KG1 (cell line): ENCODE measurements at regions not wholly inside any gene's neighbourhood (a gene's known extent, or its start where the extent isn't known, plus 50 kb on each side); places are given as distances from the start of the nearest gene placed in this dataset.
"Not testable (repeated sequence)": the region's sequence is repeated elsewhere in the genome, so short reads cannot be mapped to it uniquely, and the experiment has no call there.

Experiments
- DNase-seq: peaks from one replicate; lab custom pipeline; 2025; lab: John Stamatoyannopoulos, UW

DNA sequence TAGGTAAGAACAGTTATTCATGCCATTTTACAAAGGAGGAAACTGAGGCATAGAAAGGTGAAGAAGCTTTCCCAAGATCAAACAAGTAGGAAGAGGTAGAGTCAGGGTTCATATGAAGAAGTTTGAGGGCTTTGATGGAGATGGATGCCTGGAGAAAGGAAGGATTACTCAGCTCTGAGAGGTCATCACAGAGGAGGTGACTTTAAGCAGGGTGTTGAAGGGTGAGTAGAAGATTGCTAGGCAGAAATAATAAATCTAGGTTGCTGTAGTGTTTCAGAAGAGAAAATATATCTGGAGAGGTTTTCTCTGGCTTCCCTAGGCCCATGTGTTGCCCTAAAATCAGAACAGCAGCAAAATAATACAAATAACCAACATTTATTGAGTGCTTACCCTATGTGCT, 196.3 kb downstream of the PALM2AKAP2 start:
- no peak for DNase-seq

DNA sequence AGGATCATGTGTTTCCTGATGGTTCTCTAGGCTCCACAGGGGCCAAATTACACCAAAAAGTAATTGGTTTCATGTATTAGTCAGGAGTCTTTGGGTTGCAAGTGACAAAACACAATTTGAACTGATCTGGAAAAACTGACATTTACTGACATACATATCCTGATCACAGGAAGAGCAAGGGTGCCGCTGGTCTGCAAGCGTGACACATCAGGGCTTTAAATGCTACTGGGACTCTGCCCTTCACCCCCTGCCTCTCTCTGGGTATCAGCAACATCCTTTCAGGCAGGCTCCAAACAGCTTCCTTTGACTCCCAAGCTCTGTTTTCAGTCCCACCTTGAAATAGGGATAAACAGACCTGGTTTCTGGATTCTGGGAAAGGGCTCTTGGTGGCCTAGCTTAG, 197.5 kb downstream of the PALM2AKAP2 start:
- no peak for DNase-seq

DNA sequence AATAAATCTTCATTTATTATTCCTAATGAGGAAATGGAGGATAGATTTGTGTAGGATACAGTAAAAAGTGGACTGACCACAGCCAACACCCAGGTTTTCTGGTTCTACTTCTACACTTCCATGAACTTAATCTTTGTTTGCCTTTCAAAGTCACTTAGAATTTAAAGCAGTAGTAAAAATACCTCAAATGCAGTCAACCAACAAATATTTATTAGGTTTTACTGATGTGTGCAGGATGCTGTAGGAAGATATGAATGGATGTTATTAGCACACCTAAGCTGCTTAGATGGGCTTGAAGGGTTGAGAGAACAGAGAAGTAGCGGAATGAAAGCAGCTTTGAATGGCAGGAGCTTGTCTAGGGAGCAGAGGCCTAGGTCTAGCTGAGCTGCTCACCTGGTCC, 201.1 kb downstream of the PALM2AKAP2 start:
- DNase-seq, result no peak

DNA sequence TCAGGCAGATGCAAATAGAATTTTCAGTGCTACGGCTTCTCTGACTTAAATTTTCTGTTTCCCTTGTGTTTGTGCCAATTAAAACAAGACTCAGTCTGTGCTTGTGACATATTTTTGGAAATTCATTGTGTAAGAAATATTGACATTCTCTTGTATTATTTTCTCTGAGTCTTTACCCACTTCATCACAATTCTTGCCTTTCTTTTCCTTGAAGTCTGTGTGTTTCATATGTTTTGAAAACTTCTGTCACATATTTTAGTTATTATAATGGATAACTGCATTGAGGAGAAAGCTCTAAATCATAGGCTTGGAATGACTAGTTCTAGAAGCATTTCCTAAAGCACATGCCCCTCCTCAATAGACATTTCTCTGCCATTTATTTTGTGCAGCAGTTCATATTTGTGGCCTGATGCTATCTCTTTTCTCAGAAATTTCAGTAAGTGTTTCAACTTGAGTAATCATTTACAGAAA, 206.6 kb downstream of the PALM2AKAP2 start:
- no peak for DNase-seq

DNA sequence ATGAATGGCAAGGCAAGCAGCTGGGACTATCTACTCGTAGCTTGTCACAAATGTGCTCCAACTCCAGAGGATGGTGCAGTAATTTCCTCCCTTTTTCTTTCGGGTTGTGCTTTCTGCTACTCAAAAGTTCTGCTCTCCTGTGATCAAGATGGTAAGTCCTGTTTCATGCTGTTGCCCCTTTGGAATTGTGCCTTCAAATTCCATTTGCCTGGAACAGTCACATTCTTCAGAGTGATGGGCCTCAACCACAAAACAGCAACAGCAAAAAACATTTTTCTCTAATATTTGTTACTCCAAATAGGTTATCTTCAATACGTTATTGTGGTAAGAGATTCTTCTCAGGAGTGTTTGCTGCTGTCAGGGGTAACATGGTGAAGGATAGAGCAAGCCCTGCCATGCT, 209.3 kb downstream of the PALM2AKAP2 start:
- DNase-seq, result no peak

DNA sequence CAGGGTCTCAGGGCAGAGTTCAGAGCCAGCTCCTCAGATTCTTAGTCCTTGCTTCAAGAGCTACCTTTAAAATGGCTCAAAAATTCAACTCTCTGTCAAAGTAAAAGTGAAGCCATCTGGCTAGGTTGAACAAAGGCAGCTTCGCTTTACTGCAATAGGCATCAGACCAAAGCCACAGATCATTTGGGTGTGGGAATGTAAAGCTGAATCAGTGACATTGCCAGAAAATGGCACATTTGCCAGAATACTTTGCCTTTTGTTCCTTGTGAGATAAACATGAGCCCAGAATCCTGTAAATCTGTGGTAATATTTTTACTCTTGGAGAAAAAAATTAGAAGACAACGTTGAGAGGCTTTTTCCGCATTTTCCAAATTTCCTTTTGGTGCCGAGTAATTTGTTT, 210.5 kb downstream of the PALM2AKAP2 start:
- no peak for DNase-seq

DNA sequence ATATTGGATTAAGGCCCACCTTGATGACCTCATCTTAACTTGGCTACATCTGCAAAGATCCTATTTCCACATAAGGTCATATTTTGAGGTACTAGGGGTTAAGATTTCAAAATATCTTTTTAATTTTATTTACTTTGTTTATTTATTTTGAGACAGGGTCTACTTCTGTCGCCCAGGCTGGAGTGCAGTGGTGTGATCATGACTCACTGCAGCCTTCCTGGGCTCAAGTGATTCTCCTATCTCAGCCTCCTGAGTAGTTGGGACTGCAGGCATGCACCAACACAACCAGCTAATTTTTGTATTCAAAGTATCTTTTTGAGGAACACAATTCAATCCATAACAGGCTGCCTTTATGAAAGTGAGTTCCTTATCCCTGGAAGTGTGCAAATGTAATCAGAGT, 212.3 kb downstream of the PALM2AKAP2 start:
- DNase-seq, result no peak

DNA sequence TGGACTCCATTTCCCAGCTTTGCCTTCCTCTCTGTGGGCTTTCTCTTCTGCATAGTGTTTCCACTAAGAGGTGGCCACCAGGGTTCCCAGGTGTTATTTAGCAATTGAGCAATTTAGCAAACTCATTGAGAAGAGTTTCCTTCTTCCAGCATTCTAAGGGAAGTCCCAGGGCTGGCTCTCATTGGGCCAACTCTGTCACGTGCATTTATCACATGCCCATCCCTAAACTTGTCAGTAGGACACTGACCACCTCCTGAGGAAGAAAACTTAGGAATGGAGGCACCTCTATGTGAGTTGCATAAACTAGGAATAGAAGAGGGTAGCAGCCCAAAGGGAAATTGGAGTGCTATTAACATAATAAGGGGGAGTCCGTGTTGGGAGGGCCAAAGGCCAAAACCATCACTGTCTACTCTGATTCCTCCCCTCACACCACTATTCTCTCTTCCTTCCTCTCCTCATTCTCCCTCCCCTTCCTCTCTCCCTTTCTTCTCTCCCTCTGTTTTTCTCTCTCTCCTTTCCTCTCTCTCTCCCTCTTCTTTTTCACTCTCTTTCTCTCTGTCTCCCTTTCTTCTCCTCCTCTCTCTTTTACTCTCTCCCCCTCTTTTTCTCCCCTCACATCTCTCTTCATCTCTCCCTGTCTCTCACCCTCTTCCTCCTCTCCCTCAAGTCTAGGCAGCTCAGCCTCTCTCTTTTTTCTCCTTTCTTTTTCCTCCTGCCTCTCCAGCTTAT, 213.4 kb downstream of the PALM2AKAP2 start:
- DNase-seq, result no peak

DNA sequence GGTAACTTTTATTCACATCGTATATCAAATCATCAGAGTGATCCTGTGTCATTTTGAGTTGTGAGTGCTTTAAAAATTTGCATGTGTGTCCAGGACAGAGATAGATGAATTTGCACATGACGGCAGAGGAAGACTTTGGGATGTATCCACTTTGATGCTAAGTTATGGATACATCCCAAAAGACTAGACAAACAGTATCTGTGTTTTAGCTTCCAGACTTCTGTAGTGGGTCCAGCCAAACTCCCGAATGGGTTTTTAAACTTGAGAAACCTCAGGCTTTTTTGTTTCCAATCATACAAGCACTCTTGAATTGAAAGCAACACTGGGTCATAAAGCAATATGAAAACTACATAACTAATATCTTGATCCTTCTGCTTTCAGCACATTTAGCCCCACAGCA, 213.8 kb downstream of the C9orf152 start:
- no peak for DNase-seq

DNA sequence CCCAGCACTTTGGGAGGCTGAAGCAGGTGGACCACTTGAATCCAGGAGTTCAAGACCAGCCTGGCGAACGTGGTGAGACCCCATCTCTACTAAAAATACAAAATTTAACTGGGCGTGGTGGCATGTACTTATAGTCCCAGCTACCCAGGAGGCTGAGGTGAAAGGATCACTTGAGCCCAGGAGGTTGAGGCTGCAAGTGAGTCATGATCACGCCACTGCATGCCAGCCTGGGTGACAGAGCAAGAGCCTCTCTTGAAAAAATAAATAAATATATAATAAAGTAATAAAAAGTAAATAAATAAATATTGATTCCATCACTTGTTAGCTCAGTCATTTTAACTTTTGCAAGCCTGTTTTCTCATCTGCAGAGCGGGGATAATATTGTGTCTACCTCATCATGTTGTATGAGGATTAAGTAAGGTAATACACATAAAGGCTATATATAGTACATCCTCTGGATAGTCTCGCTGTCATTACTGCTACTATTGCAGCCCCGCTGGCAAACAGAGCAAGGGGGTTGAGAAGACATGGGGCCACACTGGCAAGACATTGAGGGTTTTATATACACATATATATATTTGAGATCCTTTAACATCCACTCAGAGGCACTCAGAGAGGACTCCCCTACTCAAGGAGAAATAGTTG, 210.9 kb downstream of the C9orf152 start:
- DNase-seq, result no peak

DNA sequence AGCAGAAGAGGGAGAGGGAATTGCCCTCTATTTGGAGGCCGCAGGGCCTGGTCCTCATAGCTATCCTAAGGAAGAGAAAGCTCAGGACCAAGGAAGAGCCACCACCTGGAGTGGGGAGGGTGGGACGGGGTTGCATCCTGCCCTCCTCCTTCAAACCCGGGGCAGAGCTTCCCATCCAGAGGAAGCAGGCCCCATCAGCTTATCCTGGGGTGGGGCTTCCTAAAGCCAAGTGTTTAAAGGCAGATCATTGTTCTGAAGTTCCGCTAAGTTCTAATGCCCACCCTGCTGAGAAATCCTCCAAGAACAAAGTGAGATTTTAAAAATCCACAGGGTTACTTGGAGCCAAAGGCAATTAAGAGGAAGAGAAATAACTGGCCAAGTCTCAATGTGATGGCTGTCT, 210.3 kb downstream of the C9orf152 start:
- DNase-seq, result no peak

DNA sequence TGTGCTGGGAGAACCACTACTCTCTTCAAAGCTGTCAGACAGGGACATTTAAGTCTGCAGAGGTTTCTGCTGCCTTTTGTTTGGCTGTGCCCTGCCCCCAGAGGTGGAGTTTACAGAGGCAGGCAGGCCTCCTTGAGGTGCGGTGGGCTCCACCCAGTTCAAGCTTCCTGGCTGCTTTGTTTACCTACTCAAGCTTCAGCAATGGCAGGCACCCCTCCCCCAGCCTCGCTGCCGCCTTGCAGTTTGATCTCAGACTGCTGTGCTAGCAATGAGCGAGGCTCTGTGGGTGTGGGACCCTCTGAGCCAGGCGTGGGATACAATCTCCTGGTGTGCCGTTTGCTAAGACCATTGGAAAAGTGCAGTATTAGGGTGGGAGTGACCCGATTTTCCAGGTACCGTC, 202.4 kb downstream of the C9orf152 start:
- not testable (repeated sequence) for DNase-seq

DNA sequence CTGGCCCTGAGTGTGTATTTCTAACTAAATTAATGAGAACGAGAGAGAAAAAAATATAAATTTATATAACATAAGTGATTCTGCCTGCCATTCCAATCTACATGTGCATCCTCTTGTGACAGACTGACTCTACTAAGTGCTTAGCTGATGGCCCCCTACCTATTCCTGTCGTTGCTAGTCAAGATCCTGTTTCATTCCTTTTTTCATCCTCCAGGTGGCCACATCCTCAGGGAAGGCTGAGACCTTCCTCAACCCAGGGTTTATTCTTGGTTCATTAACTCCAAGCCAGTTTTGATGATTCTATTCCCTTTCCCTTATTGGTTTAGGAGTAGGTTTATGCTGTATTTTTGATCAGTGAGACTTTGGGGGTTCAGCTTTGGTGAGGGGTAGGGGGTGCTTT, 201.3 kb downstream of the C9orf152 start:
- no peak for DNase-seq

DNA sequence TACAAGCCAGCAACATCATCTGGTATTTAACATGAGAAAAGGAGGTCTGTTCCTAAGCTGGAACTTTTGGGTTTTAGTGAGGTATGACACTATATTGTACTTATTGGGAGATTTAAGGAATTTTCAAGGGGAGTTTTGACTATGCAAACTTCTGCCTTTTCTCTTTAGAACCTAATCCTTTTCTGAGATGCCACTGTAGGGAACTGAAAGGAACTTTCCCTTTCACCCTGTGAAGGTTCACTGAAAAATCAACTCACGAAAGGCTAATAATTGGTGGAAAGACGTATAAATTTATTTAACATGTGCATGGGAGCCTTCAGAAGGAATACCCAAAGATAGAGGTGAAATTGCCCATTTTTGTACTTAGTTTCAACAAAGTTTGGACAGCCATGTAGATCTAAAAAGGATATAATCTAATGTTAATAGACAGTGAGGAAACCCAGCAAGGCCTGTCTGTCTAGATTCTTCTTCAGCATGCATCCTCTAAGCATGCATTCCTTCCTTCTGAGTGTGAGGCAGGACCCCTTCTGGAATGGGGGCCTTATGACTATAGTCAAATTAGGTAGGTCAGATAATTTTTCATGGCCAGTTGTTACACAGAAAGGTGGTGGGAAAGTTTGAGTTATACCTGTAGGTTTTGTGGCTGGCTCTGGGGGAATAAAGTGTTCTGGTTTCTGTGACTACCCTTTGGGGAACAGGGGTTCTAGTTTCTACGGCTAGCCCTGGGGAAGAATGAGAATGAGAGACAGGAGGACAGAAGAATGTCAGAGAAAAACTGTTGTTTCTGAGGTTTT, 200.3 kb downstream of the C9orf152 start:
- DNase-seq, result no peak

DNA sequence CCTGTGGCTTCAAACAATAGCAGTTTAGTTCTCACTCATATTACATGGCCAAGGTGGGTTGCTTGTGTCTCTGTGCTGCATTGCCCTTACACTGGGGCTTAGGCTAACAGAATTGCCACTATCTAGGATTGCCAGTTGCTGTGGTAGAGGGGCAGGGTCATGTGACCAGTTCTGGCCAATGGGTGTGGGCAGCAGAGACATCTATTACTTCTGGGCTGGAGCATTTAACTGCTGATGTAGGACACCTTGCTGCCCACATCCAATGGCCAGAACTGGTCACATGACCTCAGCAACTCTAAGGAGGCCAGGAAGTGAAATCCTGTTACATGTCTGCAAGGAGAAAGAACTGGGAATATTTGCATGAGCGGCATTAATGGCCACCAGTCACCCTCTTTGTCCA, 199.3 kb downstream of the C9orf152 start:
- DNase-seq, result no peak

DNA sequence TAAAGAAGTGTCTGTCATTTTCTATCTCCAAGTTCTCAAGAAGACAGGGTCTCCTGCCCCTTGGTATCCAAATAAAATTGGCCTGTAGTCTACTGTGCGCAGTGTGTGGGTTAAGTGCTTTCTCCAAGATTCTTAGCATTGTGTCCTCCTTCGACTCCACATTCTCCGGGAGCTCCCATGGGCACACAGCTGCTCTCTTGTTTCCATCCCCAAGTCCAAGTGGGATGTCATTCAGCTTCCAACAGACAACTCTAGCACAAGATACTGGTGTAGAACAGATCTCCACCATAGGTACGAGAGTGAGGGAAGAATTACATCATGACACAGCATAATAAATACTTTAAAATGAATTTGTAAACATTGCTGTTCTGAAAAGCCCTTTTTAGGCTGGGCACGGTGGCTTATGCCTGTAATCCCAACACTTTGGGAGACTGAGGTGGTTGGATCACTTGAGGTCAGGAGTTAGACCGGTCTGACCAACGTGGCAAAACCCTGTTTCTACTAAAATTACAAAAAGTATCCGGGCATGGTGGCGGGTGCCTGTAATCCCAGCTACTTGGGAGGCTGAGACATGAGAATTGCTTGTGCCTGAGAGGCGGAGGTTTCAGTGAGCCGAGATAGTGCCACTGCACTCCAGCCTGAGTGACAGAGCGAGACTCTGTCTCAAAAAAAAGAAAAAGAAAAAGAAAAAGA, 196.2 kb downstream of the C9orf152 start:
- DNase-seq, result no peak

DNA sequence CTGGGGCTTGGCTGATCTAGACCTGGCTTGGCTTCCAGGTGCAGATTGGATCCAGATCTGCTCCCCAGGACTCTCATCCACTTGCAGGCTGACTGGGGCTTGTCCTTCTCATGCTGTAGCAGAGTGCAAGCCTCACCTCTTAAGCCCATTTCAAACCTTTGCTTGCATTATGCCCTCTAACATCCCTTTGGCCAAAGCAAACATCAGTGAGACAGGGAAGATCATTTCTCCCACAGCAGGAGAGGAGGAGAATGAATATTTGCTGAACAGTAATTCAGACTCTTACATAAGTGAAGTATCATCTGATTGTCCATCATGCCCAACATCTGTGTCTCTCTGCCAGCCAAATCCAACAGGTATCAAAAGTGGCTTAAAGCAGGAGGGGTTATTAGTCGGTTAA, 194.9 kb downstream of the C9orf152 start:
- no peak for DNase-seq

DNA sequence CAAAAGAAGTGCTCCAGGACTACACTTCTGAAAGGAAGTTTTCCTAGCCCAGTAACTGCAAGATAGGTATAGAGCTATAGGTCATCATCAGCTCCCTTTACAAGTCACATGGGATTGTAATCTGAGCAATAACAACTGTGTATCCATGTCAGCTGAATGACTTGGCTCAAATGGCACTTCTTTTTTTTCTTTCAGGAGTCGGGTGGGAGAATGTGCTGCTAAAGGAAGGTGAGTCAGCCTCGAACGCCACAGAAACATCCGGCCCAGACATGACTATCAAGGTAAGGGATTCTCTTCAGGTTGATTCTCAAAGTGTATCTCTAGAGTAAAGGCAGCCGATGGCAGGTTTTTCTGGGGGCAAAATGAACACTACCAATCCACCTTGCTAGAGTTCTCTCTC, 192.2 kb downstream of the C9orf152 start:
- DNase-seq, result no peak

DNA sequence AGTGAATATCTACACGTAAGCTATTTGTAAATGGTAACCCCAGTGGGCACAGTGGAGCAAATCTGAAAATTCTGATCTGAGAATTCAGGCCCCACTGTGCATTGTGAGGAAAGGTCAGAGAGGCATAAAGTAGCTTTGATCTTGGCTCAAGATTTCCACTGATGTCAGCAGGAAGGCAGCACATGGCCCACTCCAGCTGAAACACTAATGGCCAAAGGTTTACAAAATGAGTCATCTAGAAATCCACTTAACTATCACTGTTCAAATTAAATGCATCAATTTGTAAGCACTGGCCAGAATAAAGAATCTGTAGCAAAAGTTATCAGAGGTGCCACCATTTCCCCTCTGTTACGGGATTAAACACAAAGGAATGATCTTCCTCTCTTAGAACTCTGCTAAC, 191.6 kb downstream of the C9orf152 start:
- no peak for DNase-seq

DNA sequence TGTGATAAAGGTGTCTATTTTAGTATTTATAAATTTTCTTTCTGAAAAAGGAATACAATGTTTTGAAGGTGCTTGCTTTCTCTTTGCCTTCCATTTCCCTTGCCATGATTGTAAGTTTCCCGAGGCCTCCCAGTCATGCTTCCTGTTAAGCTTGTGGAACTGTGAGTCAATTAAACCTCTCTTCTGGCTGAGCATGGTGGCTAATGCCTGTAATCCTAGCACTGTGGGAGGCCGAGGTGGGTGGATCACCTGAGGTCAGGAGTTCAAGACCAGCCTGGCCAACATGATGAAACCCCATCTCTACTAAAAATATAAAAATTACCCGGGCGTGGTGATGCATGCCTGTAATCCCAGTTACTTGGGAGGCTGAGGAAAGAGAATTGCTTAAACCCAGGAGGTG, 187.7 kb downstream of the C9orf152 start:
- DNase-seq, result not testable (repeated sequence)

DNA sequence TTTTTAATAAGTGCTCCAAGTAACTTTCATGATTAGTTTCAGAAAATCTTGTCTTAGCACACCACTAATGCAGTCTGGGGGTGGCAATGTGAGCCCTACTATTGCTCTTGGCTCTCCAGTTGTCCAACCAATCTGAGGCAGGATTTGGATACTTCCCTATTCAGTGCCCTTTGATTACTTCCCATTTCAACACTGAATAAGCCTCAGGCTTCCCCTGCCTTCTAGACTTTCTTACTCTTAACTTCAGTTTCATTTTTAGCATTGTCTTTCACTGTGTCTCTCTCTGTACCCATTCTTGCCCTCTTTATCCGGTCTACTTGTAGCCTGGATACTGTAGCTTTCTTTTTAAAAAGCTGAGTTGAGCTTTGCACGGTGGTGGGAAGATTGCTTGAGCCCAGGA, 186.1 kb downstream of the C9orf152 start:
- no peak for DNase-seq

DNA sequence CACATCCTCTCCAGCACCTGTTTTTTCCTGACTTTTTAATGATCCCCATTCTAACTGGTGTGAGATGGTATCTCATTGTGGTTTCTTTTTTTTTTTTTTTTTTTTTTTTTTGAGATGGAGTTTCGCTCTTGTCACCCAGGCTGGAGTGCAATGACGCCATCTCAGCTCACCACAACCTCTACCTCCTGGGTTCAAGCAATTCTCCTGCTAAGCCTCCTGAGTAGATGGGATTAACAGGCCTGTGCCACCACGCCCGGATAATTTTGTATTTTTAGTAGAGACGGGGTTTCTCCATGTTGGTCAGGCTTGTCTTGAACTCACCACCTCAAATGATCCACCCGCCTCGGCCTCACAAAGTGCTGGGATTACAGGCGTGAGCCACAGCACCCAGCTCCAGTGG, 184.7 kb downstream of the C9orf152 start:
- not testable (repeated sequence) for DNase-seq
